ENCODE measurements at regions not wholly inside any gene's neighbourhood (a gene's known extent, or its start where the extent isn't known, plus 50 kb on each side); places are given as distances from the start of the nearest gene placed in this dataset.

DNA sequence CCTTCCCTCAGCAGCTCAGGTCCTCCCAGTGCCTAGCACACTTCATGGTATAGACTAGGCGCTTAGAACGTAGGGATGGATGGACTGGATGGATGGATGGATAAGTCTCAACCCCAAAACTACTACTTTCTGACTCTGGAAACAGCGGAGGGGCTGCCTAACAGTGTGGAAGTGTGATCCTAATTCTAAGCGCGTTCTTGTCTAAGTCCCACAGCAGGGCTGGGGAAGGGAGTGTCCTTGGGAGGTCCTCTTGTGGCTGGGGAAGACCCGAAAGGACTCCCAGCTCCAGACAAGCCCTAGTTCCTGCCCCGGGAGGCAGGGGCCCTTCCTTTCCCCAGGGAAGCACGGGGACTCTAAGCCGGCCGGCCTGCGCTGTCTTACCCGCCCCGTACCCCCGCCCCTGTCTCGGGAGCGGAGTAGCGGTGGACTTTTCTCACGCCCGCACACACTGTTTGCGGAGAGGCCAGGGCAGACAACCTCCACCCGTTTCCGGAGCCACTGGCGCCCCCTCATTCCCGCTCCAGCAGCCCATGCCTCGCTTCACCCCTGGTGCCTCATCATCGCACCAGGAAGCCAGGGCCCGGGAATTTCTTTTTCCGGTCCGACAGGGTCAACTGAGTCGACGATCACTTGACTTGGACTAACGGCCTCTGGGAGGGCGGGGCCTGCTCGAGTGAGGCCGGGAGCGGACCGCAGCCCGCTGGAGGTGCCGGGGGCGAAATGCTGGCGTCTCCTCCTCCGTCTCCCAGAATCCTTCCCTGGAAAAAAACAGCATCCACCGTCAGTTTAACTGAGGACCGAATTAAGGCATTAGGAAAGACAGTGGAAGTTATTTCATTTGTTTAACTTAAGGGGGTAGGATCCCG is 133.3 kb downstream of the TBC1D2B start:
- TF ChIP-seq GATA2 (IDR thresholded peaks at IDR 0.05; ENCODE audit: low read depth, low read length) (no peak), GATA3 (IDR thresholded peaks at IDR 0.05; ENCODE audit: low read depth, low read length) (no peak)

DNA sequence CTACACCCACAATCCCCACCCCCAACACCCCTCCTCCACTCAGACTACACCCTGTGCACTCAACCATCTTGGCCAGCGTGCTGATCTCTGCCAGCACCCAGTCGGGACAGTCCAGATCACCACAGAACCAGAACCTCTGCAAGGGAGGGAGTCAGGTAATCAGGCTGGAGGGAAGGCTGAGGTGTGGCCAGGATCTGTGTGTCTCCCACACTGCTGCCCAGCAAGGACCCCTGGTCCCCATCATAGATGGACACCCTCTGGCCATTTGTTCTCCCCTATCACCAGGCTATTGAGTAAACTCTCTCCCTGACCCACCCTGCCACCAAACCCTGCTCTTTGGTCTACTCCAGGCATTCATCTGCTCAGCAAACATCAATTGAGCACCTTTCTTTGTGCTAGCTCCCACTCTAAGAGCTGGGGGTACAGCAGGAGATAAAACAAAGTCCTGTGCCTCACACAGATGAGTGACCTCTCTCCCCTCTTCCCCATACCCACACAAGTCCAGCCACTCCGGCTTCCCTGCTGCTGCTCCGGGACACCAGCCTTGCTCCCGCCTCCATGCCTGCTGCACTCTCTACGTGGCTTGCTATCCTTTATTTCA is 134.8 kb downstream of the TBC1D2B start:
- no peak for TF ChIP-seq GATA3 (IDR thresholded peaks at IDR 0.05; ENCODE audit: low read depth, low read length)
- TF ChIP-seq GATA2 (IDR thresholded peaks at IDR 0.05; ENCODE audit: low read depth, low read length), result no peak

DNA sequence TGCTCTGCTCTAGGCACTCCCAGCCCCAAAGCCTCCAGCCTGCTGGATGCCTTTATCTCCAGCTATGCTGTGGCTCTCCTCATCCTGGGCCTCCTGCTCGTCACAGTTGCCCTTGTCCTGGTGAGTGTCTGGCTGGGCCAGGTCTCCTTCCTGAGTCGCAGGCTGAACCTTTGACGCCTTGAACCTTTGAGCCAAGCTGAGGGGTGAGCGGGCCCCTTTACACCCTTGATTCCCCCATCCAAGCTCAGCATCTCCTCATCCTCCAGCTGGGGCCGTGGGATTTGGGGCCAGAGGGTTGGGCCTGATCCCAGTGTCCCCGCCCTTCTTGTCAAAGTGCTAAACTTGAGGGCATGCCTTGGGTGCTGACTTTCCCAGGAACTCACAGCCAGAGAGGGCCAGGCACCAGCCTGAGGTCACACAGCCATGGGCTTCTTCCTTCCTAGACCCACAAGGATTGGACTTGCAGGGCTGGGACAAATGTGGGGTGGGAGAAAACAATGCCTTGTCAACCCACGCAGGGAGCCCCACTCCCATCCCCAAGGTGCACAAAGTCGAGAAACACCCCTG is 137.0 kb downstream of the TBC1D2B start:
- TF ChIP-seq GATA3 (IDR thresholded peaks at IDR 0.05; ENCODE audit: low read depth, low read length) (no peak), GATA2 (IDR thresholded peaks at IDR 0.05; ENCODE audit: low read depth, low read length) (no peak)

DNA sequence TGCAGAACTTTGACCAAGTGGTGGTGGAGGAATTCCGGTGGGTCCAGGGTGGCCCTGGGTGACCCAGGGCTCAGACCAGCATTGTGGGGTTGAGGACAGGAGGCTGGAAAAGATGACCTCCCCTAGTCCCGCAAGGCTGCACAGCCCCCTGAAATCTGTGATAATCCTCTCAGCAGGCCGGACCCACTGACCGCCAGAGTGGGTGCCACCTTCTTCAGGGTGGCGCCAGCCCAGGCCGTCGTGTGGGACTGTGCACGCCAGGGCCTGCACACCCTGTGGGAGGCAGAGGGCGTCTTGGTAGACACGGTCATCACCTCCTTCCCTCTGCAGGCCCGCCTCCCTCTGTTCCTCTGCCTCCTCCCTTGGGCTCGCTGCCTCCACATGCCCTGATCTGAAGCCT is 137.7 kb downstream of the TBC1D2B start:
- TF ChIP-seq GATA3 (IDR thresholded peaks at IDR 0.05; ENCODE audit: low read depth, low read length) (no peak), GATA2 (IDR thresholded peaks at IDR 0.05; ENCODE audit: low read depth, low read length) (no peak)

DNA sequence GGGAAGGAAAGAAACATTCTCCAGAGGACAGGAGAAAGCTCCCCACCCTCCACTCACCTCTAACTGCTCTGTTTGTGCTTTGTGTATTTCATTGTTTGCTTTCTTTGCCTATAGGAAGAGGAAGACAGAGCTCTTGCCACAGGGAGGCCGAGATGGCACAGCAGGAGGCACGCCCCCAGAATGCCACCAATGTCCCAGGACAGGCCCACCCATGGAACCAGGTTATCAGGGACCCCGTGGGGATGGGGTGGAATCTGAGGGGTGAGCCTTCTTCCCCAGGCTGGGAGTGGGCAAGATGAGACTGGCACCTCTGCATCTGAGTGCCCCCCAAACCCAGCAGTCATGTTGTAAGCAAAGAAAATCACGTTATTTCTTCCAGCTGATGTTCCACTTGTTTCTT is 155.8 kb downstream of the TBC1D2B start:
- no peak for TF ChIP-seq GATA2 (IDR thresholded peaks at IDR 0.05; ENCODE audit: low read depth, low read length)

DNA sequence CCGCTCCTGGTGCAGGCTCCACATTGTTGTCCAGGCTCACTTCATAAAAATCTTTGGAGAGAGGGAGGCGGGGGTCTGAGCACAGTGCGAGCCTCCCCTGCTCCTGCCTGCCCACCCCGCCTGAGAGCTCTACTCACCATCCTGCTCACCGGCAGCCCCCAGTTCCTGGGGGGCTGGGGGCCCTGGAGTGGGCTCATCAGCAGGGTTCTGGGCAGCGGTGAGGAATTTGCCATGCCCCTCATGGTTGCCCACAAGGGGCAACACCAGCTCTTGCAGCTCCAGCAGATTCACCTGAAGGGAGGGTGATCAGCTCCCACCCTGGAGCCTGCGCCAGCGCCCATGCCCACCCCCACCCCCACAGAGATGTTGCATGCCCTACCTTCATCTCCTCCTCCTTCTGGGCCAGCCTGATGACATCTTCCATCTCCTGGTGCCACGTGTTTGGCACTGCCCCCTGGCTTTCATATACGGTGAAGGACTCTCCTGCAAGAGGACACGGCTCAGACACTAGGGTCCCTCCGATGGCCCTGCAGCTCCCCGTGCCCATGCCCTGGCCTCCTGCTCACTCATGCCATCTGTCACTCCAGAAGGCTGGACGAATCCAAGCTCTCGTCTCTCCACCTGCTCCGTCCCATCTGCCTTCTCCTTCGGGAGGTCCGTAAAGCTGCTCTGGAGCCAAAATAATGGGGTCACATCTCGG is 162.1 kb downstream of the TBC1D2B start:
- no peak for TF ChIP-seq GATA3 (IDR thresholded peaks at IDR 0.05; ENCODE audit: low read depth, low read length)
- no peak for TF ChIP-seq GATA2 (IDR thresholded peaks at IDR 0.05; ENCODE audit: low read depth, low read length)

DNA sequence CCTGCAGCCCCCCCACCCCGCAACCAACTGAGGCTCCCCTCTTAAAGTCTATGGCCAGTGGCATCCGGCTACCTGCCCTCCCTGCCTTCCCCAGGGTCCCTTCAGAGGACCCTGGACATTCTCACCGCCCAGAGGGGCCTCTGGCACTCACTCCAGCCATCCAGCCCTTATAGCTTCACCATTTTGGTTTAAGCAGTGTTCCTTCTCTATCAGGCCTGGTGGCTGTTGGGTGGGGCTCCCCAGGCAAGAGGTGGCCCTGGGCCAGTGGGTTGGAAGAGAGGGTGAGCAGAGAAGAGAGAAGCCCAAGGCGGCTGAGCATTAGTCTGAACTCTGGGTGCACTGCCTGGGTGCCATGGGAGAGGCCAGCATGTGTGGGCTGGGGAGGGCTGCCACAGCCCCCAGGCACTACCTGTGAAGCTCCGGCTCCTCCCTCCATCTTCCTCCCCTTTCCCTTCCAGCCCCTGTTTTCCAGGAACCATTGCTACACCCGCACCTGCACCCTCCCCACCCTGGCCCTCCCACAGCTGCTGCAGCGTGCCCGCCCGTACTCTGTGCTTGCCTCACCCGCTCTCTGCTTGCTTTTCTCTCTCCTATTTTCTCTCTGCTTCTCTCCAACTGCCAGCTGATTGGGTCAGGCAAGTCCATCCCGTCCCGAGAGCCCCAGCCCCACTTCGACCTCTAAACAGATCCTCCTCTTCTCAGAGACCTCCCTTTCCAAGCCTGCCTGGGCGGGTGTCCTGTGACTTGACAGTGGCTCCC is 168.2 kb downstream of the TBC1D2B start:
- TF ChIP-seq GATA2 (IDR thresholded peaks at IDR 0.05; ENCODE audit: low read depth, low read length) (no peak), GATA3 (IDR thresholded peaks at IDR 0.05; ENCODE audit: low read depth, low read length) (no peak)

DNA sequence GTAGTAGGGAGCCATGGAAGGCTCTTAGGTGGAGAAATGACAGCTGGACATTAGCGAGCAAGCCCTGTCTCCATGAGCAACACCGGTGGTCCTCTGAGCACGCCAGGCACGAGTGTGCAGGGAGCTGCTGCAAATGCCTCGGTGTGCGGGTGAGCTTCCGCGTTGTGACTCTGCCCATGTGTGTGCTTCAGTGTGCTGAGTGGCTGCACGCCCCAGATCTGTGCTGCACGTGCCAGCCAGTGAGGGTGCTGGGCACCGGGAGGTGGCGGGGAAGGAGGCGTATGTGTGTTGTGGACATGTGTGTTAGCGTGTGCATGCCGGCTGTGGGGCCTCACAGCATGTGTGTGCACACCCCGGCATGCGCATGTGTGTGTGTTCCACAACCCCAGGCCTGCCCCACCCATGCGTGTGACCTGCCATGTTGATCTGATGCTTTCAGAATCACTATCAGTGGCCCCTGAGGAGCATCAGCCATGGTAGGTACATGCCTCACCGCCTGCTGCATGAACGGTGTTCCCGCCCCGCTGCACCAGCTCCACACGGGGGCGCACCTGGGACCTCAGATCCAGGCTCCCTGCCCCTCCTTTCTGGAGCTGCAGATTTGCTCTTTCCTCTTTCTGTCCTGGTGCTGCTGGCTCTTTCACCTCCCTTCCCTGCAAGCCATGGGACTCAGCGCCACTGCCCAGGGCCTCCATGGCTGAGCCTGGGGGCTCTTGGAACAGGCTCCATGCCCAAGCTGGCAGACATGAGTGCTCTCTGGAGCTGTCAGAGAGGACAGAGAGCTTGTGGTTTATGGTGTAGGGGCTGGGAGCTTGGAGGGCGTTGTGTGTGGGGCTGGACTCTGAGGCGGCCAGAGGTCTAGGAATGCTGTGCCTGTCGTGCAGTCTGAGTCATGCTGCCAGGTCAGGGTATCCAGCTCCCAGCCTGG is 169.4 kb downstream of the TBC1D2B start:
- TF ChIP-seq GATA2 (IDR thresholded peaks at IDR 0.05; ENCODE audit: low read depth, low read length) (no peak), GATA3 (IDR thresholded peaks at IDR 0.05; ENCODE audit: low read depth, low read length) (no peak)

DNA sequence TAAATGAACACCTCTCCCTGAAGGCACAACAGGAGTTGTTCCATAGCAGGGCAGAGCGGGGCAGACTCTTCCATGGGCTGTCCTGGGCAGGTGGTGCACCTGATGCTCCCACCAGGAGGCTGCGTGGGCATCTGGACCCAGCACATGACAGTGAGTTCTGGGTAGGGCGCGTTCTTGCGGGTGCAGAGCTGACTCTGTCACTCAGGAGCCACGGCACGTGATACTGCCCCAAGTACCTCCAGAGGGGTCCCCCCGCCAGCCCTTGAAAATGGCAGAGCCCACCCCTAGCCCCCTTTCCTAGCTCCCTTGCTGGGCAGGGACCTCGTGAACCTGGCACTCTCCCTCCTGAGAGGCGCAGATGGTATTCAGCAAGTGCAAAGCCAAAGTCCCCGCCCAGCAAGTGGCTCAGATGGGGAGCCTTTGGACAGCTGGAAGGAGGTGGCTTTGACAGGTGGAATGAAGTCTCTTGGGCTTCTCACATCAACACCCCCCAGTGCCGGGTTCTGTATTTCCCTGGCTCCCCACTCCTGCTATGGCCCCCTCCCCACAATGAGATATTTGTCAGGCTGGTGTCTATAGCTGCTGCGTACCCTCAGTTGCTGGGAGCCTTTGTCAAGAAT is 172.1 kb downstream of the TBC1D2B start:
- no peak for TF ChIP-seq GATA2 (IDR thresholded peaks at IDR 0.05; ENCODE audit: low read depth, low read length)
- no peak for TF ChIP-seq GATA3 (IDR thresholded peaks at IDR 0.05; ENCODE audit: low read depth, low read length)

DNA sequence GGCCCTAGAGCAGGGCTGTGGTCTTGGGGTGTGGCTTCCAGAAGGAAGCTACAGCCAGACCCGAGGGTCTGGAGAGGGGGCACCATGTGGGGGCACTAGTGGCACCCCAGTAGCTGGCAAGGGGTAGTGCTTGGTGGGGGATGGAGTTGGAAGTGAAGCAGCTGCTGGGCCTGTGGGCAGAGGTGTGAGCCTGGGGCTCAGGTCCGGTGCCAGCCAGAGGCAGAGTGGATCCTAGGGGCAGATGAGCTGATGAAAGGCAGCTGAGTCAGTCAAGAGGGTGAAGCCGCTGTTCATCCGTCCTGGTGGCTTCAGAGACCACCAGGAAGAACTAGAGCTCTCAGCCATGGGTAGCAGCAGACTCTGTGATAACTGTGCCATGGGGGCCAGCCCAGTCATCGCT is 172.6 kb downstream of the TBC1D2B start:
- TF ChIP-seq GATA3 (IDR thresholded peaks at IDR 0.05; ENCODE audit: low read depth, low read length) (no peak), GATA2 (IDR thresholded peaks at IDR 0.05; ENCODE audit: low read depth, low read length) (no peak)

DNA sequence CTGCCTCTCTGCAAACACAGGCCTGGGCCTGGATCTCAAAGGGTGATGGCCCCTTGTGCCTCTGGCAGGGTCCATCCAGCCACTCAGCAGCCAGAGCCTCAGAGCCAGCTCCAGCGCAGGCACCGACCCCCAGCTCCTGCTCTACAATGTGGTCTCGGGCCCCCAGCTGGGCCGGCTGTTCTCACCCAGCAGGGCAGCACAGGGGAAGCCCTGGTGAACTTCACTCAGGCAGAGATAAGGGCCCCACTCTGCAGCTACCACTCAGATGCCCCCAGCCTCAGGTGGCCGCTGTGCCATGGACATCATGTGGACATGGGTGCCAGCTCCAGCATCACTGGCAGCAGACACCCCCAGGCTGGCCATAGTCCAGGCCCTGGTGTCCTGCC is 173.1 kb downstream of the TBC1D2B start:
- TF ChIP-seq GATA2 (IDR thresholded peaks at IDR 0.05; ENCODE audit: low read depth, low read length) (no peak), GATA3 (IDR thresholded peaks at IDR 0.05; ENCODE audit: low read depth, low read length) (no peak)

DNA sequence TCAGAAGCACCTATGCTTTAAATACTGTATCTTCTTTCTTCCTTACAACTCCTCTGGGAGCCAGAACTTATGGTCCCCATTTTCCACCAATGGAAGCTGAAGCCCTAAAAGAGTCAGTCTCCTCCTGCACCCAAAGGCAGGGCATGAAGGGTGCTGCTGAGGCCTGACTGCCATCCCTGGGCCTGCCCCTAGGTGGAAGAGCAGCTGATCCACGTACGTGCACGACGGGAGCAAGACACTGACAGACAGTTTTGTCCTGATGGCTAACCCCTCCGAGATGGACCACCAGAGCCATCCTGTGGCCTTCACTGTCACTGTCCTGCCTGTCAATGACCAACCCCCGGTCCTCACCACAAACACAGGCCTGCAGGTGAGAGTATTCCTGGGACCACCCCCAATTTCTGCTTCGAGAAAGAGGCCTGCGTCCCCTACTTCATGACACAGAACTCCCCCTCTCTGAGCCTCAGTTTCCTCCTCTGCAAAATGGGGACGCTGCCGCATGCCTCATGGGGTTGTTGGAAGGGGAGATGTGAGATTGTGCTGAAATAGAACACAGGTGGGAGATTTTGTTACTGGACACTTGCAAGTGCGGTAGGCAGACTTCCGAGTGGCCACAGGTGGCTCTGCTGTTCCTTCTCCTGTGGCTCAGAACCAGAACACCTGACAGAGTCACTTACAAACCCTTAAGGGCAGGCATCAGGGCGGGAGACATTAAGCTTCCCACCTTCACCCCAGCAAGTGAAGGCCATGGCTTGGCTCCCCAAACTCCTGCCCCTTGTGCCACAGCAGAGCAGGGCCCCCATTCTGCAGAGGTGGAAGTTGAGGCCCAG is 175.4 kb downstream of the TBC1D2B start:
- TF ChIP-seq GATA2 (IDR thresholded peaks at IDR 0.05; ENCODE audit: low read depth, low read length), result no peak
- no peak for TF ChIP-seq GATA3 (IDR thresholded peaks at IDR 0.05; ENCODE audit: low read depth, low read length)
